ENCODE measurements at regions not wholly inside any gene's neighbourhood (a gene's known extent, or its start where the extent isn't known, plus 50 kb on each side); places are given as distances from the start of the nearest gene placed in this dataset.
"Not testable (repeated sequence)": the region's sequence is repeated elsewhere in the genome, so short reads cannot be mapped to it uniquely, and the experiment has no call there.

DNA sequence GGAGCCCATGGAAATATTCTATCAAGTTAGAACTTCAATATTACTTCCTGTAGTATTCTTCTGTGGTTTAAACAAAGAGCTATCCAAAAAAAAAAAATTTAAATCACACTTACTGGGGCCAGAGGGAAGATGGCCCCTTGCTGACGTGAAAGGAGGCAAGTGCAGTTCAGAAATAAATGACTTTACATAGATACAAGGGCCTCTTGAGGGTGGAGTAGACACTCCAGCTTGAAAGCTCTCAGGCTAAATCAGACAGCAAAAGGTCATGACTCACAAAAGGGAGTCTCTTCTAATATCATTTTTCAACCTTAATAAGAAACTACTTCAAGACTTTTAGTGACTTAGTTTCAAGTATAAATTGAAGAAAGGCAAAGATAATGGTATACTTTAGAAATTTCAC lies 1160.3 kb downstream of the FAM181B start:
- H3K36me3 ChIP-seq (ENCODE audit: control insufficient read depth, insufficient read depth, low read length) = no peaks in the 10 kb centered on the region
- H3K27me3 ChIP-seq (ENCODE audit: control insufficient read depth, insufficient read depth, low read length) = no peaks in the 10 kb centered on the region
- TF ChIP-seq, protein P1, sequence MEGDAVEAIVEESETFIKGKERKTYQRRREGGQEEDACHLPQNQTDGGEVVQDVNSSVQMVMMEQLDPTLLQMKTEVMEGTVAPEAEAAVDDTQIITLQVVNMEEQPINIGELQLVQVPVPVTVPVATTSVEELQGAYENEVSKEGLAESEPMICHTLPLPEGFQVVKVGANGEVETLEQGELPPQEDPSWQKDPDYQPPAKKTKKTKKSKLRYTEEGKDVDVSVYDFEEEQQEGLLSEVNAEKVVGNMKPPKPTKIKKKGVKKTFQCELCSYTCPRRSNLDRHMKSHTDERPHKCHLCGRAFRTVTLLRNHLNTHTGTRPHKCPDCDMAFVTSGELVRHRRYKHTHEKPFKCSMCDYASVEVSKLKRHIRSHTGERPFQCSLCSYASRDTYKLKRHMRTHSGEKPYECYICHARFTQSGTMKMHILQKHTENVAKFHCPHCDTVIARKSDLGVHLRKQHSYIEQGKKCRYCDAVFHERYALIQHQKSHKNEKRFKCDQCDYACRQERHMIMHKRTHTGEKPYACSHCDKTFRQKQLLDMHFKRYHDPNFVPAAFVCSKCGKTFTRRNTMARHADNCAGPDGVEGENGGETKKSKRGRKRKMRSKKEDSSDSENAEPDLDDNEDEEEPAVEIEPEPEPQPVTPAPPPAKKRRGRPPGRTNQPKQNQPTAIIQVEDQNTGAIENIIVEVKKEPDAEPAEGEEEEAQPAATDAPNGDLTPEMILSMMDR (IDR thresholded peaks at IDR 0.05; ENCODE audit: insufficient read depth, low read length, poor library complexity, severe bottlenecking) = no peak
- no peak overlapping the region for H3K4me3 ChIP-seq (ENCODE audit: low read depth, low read length)
- DNase-seq (ENCODE audit: low read depth) = no peak

DNA sequence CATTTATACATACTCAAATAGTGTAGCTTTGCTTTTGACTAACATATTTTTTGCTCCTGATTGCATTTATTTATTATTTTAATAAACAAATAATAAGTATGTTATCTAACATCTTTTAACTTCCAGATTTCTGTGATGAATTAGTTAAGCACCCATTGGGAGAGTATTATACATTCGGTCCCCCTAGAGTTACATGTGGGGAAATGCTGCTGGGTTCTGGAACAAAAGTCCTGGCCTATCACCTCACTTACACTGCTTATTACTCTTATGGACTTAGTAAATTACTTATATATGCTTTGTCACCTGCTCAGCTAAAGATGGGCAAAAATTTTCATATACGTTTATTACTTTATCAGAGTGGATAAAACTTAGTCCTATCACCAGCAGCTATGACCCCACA lies 1163.0 kb downstream of the FAM181B start:
- H3K36me3 ChIP-seq (ENCODE audit: control insufficient read depth, insufficient read depth, low read length) = no peaks in the 10 kb centered on the region
- TF ChIP-seq, protein P1 (IDR thresholded peaks at IDR 0.05; ENCODE audit: insufficient read depth, low read length, poor library complexity, severe bottlenecking) = no peak
- H3K27me3 ChIP-seq (ENCODE audit: control insufficient read depth, insufficient read depth, low read length) = no peaks in the 10 kb centered on the region
- DNase-seq (ENCODE audit: low read depth) = no peak
- H3K4me3 ChIP-seq (ENCODE audit: low read depth, low read length) = no peak overlapping the region

DNA sequence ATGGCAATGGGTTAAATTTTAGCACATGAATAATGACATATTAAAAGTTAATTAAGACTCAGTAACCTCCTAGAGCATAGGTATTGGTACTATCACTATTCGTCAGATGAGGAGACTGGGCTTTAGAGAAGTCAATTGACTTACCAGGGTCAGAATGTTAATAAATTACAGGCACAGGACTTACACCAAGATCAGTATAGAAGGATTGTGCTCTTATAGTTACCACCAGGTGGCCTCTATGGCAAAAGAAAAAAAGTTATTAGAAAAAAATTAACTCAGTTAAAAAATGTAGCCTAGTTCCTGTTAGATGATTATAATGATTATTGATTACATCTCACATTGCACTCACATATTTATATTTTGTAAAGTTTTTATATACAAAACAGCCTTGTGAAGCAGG lies 1163.7 kb downstream of the FAM181B start:
- DNase-seq (ENCODE audit: low read depth) = no peak
- TF ChIP-seq, protein P1 (IDR thresholded peaks at IDR 0.05; ENCODE audit: insufficient read depth, low read length, poor library complexity, severe bottlenecking) = peak; percentile 13

DNA sequence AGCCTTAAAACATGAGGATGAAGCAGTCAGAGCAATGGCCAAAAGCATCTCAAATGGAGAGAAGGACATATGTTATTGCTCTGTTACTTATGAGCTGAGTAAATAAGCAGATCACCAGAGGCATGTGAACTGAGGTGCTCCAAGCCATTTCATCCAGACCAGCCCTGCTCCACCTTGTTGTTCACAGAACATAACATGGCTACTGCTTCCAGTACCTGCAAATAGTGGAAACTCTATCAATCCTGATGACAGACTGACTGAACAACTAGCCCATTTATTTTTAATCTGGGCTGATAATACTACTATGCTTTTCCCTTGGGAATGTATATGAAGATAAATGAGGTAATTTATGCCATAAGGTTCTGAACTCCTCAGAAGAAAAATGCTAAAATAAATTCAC lies 1164.7 kb downstream of the FAM181B start:
- TF ChIP-seq, protein P1 (IDR thresholded peaks at IDR 0.05; ENCODE audit: insufficient read depth, low read length, poor library complexity, severe bottlenecking) = no peak
- no peak for DNase-seq (ENCODE audit: low read depth)
- Histone ChIP-seq H3K27me3 (ENCODE audit: control insufficient read depth, insufficient read depth, low read length) (no peaks in the 10 kb centered on the region), H3K36me3 (ENCODE audit: control insufficient read depth, insufficient read depth, low read length) (no peaks in the 10 kb centered on the region), H3K4me3 (ENCODE audit: low read depth, low read length) (no peak overlapping the region)

More for the DNA sequence above, 1163.7 kb downstream of the FAM181B start:
- no peaks in the 10 kb centered on the region for H3K36me3 ChIP-seq (ENCODE audit: control insufficient read depth, insufficient read depth, low read length)
- H3K4me3 ChIP-seq (ENCODE audit: low read depth, low read length) = no peak overlapping the region
- no peaks in the 10 kb centered on the region for H3K27me3 ChIP-seq (ENCODE audit: control insufficient read depth, insufficient read depth, low read length)

DNA sequence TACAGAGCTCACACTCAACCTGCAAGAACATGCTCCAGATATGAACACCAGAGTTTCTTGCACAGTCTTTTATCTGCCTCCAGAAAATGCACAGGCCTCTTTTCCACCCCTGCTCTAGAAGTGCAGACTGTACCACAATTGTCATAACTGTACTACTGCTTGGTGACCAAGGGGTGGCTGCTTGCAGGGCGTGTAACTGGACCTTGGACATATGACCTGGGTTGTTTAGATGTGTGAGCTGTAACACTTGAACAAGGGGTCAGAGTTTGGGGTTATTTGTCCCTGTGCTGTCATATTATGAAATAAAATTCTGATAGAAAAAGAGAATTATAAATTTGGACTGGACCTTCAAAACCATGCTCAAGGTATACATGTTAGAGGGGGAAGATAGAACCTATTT lies 1185.5 kb downstream of the FAM181B start:
- no peak for DNase-seq (ENCODE audit: low read depth)
- TF ChIP-seq, protein P1 (IDR thresholded peaks at IDR 0.05; ENCODE audit: insufficient read depth, low read length, poor library complexity, severe bottlenecking) = no peak

DNA sequence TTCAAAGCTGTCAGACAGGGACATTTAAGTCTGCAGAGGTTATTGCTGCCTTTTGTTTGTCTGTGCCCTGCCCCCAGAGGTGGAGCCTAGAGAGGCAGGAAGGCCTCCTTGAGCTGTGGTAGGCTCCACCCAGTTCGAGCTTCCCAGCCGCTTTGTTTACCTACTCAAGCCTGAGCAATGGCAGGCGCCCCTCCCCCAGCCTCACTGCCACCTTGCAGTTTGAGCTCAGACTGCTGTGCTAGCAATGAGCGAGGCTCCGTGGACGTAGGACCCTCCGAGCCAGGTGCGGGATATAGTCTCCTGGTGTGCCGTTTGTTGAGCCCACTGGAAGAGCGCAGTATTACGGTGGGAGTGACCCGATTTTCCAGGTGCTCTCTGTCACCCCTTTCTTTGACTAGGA lies 1193.9 kb downstream of the FAM181B start:
- not testable (repeated sequence) for H3K4me3 ChIP-seq (ENCODE audit: low read depth, low read length); DNase-seq (ENCODE audit: low read depth); H3K27me3 ChIP-seq (ENCODE audit: control insufficient read depth, insufficient read depth, low read length); H3K36me3 ChIP-seq (ENCODE audit: control insufficient read depth, insufficient read depth, low read length)

More for the DNA sequence above, 1185.5 kb downstream of the FAM181B start:
- H3K36me3 ChIP-seq (ENCODE audit: control insufficient read depth, insufficient read depth, low read length) = no peaks in the 10 kb centered on the region
- no peak overlapping the region for H3K4me3 ChIP-seq (ENCODE audit: low read depth, low read length)
- no peaks in the 10 kb centered on the region for H3K27me3 ChIP-seq (ENCODE audit: control insufficient read depth, insufficient read depth, low read length)
